HG03432 (cell line): ENCODE measurements at regions not wholly inside any gene's neighbourhood (a gene's known extent, or its start where the extent isn't known, plus 50 kb on each side); places are given as distances from the start of the nearest gene placed in this dataset.

Experiments
- ATAC-seq: cut with Tn5 transposase; IDR thresholded peaks from one replicate; pipeline ENCODE4 v1.9.1; 2021; ENCODE audit warnings: mild to moderate bottlenecking, moderate library complexity; ENCODE audit not compliant: unreplicated experiment

GRCh38 chr12:24608637-24609285 lies 340.1 kb downstream of the BCAT1 start:
- ATAC-seq, result no peak

DNA sequence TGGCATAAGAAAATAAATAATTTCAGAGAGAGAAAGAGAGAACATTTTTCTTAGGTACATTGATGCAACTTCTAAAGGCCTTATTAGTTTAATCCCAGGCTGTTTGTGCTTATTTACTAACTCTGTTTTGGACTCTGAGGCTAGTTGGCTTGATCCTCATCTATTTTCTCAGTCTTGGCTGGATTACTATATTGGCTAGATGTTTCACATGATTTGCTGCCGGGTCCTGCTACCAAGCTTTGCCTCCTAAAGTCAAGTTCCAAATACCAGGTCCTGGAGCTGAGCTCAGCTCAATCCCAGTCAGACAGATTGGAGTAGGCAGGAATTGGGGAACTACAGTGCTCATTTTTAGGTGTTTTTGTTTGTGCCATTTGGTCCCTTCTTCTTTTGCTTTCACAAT lies 340.8 kb downstream of the BCAT1 start:
- no peak for ATAC-seq

- ATAC-seq, result no peak
Measured at GRCh38 chr12:24605916-24606315, 343.0 kb downstream of the BCAT1 start.

- no peak for ATAC-seq
Measured at GRCh38 chr12:24605466-24605865, 343.4 kb downstream of the BCAT1 start.

DNA sequence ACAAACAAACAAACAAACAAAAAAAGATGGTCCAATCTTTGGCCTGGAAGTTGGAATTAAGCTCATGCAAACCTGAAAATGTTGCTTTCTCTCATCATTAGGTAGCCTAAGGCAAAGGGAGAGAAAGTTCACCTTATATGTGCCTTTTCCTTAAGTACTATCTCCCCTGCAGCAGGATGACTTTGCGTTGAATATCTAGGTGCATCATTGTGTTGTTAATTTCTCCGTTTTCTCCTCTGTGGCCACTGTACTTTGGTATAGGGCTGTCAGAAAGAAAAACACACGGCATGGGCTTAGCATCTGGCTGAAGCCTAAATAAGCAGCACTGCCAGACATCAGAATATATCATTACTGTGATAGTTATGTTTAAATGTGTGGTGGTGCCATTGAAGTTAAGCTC lies 345.5 kb downstream of the BCAT1 start:
- ATAC-seq, result no peak

GRCh38 chr12:24600996-24601395 lies 347.9 kb downstream of the BCAT1 start:
- peak; percentile 52 for ATAC-seq

DNA sequence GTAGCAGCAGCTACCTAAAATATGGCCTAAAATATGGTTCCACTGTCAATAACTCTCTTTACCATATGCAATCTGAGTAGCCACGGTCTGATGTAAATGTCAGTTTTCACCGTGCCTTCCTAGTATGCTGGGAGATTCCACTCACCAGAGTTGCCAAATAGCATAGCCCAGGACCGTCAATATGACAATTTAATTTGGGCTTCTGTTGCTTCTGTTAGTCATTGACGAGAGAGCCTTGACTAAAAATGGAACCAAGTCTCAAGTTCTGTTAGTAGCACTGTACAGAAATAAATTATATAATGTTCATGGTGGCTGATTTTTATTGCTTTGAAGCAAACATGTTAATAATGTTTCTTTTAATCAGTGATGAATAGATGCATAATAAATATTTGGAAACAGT lies 348.4 kb downstream of the BCAT1 start:
- no peak for ATAC-seq

- ATAC-seq, result no peak
Measured at GRCh38 chr12:24599736-24600135, 349.2 kb downstream of the BCAT1 start.

DNA sequence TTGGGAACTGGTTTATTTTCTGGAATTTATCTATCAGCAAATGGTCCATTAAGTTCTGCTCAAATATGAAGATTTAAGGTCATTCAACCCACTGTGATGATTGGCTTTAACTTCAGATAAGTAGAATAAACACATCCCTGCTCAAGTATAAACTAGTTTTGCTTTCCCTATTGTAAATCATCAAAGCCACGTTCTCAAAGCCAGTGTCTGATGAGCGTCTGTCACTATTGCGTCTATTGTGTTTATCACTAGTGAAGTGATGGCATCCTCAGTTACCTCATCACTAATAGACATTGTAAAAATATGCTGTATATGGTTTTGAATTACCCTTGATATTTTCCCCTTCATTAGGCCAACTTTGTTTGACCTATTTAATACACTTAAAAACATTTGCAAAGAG lies 351.3 kb downstream of the BCAT1 start:
- ATAC-seq, result no peak

- no peak for ATAC-seq
Measured at GRCh38 chr12:24596768-24597388, 352.0 kb downstream of the BCAT1 start.

DNA sequence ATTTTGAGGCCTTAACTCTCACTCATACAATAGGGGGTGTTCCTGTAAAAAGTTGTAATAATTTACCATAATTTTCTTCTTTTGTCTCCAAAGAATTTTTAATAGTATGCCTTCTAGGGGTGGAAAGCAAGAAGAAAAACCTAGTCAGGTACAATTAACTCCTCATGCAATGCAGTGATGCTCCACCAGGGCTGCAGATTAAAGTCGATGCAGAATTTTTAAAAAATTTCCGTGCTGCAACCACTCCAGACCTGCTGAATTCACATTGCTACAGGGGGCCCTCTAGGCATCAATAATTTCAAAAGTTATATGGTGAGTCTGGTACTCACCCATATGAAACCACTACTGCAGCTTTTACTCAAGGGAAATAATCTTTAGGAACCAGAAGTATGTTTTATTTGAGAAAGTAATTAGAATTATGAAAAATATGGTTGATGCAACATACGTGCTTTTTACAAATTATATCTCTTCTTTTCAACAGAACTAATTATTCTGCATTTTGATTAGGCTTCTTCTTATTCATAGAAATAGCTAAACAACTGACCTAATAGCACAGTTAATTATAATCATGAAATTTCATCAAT lies 353.2 kb downstream of the BCAT1 start:
- ATAC-seq, result no peak

GRCh38 chr12:24591715-24592440 lies 357.0 kb downstream of the BCAT1 start:
- no peak for ATAC-seq

GRCh38 chr12:24591079-24591626 lies 357.7 kb downstream of the BCAT1 start:
- no peak for ATAC-seq

- no peak for ATAC-seq
Measured at GRCh38 chr12:24586293-24586692, 362.6 kb downstream of the BCAT1 start.

DNA sequence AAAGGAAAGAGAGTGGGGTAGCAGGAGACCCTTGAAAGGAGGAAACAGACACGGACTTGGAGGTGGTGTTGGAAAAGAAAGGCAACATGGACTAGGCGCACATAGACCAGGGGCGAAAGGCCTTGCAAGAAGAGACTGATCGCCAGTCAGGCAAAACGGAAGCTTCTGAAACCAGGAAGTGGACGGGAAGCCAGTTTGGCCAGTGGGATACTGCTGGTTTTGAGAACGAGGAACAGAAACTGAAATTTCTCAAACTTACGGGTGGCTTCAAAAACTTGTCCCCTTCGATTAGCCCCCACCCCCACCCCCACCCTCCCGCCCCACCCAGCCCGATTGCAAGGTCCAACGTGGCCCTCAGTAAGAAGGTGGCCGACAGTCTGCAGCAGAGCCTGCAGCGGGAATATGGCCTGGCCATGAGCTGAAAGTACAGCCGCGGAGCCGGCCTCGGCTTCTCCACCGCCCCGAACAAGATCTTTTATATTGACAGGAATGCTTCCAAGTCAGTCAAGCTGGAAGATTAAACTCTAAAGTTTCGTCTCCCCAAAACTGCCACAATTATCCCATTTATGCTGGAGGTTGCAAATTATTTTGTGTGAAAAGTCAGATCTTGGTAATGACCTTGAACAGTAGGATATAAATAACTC lies 364.7 kb downstream of the BCAT1 start:
- no peak for ATAC-seq

DNA sequence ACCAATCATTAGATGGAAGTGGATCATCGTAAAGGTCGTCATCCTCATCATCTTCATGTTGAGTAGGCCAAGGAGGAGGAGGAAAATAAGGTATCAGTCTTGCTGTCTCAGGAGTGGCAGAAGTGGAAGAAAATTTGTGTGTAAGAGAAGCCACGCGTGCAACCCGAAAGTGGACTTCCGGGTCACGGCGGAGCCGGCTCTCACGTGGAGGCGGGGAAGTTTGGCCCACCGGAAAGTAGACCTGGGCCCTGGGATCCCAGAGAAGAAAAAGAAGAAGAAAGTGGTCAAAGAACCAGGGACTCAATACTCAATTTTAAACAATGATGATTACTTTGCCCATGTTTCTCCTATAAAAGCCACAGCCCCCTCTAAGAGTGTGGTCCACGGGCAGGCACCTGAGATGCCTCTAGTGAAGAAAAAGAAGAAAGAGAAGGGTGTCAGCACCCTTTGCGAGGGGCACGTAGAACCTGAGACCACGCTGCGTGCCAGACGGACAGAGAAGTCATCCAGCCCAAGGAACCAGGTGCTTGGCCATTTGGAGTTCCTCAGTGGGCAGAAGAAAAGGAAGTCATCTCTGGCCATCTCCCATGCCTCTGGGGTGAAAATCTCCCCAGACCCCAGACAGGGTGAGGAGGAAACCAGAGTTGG lies 365.8 kb downstream of the BCAT1 start:
- no peak for ATAC-seq

- ATAC-seq, result no peak
Measured at GRCh38 chr12:24574538-24574937, 374.4 kb downstream of the BCAT1 start.

GRCh38 chr12:24573621-24574020 lies 375.3 kb downstream of the BCAT1 start:
- no peak for ATAC-seq

DNA sequence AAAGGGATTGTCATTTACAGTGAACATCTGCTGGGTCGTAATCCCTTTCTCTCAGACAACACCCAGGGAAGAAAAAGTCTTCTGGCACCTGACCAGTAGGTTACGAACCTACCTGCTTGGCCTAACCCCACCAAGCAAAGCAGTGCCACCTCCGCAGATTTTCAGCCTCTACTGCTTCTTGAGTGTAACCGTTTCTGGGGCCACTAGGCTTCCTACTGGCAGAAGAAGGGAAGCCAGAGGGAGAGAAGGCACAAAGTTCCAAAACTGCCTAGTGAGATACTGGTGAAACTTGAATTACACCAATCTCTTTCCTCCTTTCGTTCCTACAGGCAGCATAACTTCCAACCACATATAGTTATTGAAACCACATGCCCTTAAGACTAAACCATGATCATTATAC lies 383.6 kb downstream of the BCAT1 start:
- ATAC-seq, result no peak

GRCh38 chr12:24562771-24563431 lies 386.0 kb downstream of the BCAT1 start:
- peak; percentile 24 for ATAC-seq
